ENCODE measurements at regions not wholly inside any gene's neighbourhood (a gene's known extent, or its start where the extent isn't known, plus 50 kb on each side); places are given as distances from the start of the nearest gene placed in this dataset.

GRCh38 chr1:68799096-68799495 is 302.2 kb upstream of the DEPDC1 start:
- TF ChIP-seq CTCF (IDR thresholded peaks at IDR 0.05) = no peak
- no peak for TF ChIP-seq POLR2A (IDR thresholded peaks at IDR 0.05)
